ENCODE measurements at regions not wholly inside any gene's neighbourhood (a gene's known extent, or its start where the extent isn't known, plus 50 kb on each side); places are given as distances from the start of the nearest gene placed in this dataset.

- DNase-seq (no peak), ATAC-seq (no peak)
- intact Hi-C loops (cut with micrococcal nuclease), result no loop called here
- Mint-ChIP-seq H3K36me3 (ENCODE audit: low read depth) (no peaks in the 10 kb centered on the region), H3K9me3 (no peaks in the 10 kb centered on the region), H3K27me3 (no peaks in the 10 kb centered on the region), H3K4me1 (ENCODE audit: low read depth) (no peaks in the 10 kb centered on the region), H3K4me3 (no peak overlapping the region), H3K27ac (no peak overlapping the region)
- ChIA-PET POLR2A (no interaction called here), CTCF (no interaction called here)
- TF ChIP-seq CTCF (IDR thresholded peaks at IDR 0.05), result no peak
Observed at GRCh38 chr13:104953588-104953987, 1581.9 kb downstream of the EFNB2 start.

- Mint-ChIP-seq H3K27ac (no peak overlapping the region), H3K27me3 (no peaks in the 10 kb centered on the region), H3K36me3 (ENCODE audit: low read depth) (no peaks in the 10 kb centered on the region), H3K4me1 (ENCODE audit: low read depth) (no peaks in the 10 kb centered on the region), H3K4me3 (no peak overlapping the region), H3K9me3 (no peaks in the 10 kb centered on the region)
- ChIA-PET CTCF (no interaction called here), POLR2A (no interaction called here)
- ATAC-seq, result no peak
- intact Hi-C loops (cut with micrococcal nuclease), result no loop called here
- TF ChIP-seq CTCF (IDR thresholded peaks at IDR 0.05), result no peak
- DNase-seq, result no peak
Observed at GRCh38 chr13:104949840-104950740, 1585.4 kb downstream of the EFNB2 start.

GRCh38 chr13:104944176-104944575, 1591.3 kb downstream of the EFNB2 start:
- DNase-seq (no peak), ATAC-seq (no peak)
- TF ChIP-seq CTCF (IDR thresholded peaks at IDR 0.05), result no peak
- H3K4me3 Mint-ChIP-seq, result no peak overlapping the region
- ChIA-PET POLR2A (no interaction called here), CTCF (no interaction called here)
- H3K4me1 Mint-ChIP-seq (ENCODE audit: low read depth), result no peaks in the 10 kb centered on the region
- no peaks in the 10 kb centered on the region for H3K36me3 Mint-ChIP-seq (ENCODE audit: low read depth)
- H3K9me3 Mint-ChIP-seq, result no peaks in the 10 kb centered on the region
- no peaks in the 10 kb centered on the region for H3K27me3 Mint-ChIP-seq
- H3K27ac Mint-ChIP-seq, result no peak overlapping the region
- intact Hi-C loops (cut with micrococcal nuclease), result no loop called here

GRCh38 chr13:104943331-104943730, 1592.1 kb downstream of the EFNB2 start:
- no peaks in the 10 kb centered on the region for H3K36me3 Mint-ChIP-seq (ENCODE audit: low read depth)
- no peak for DNase-seq
- H3K27ac Mint-ChIP-seq, result no peak overlapping the region
- no peak for ATAC-seq
- intact Hi-C loops (cut with micrococcal nuclease), result no loop called here
- H3K9me3 Mint-ChIP-seq, result no peaks in the 10 kb centered on the region
- TF ChIP-seq CTCF (IDR thresholded peaks at IDR 0.05), result no peak
- H3K4me1 Mint-ChIP-seq (ENCODE audit: low read depth), result no peaks in the 10 kb centered on the region
- CTCF ChIA-PET, result no interaction called here
- POLR2A ChIA-PET, result no interaction called here
- H3K27me3 Mint-ChIP-seq, result no peaks in the 10 kb centered on the region
- no peak overlapping the region for H3K4me3 Mint-ChIP-seq

- no peak for TF ChIP-seq CTCF (IDR thresholded peaks at IDR 0.05)
- H3K27ac Mint-ChIP-seq, result no peak overlapping the region
- no peaks in the 10 kb centered on the region for H3K9me3 Mint-ChIP-seq
- H3K27me3 Mint-ChIP-seq, result no peaks in the 10 kb centered on the region
- no peak overlapping the region for H3K4me3 Mint-ChIP-seq
- H3K4me1 Mint-ChIP-seq (ENCODE audit: low read depth), result no peaks in the 10 kb centered on the region
- ChIA-PET CTCF (no interaction called here), POLR2A (no interaction called here)
- no peaks in the 10 kb centered on the region for H3K36me3 Mint-ChIP-seq (ENCODE audit: low read depth)
- intact Hi-C loops (cut with micrococcal nuclease), result no loop called here
- ATAC-seq, result no peak
- DNase-seq, result no peak
Observed at GRCh38 chr13:104937881-104938280, 1597.6 kb downstream of the EFNB2 start.

Measured in activated CD8-positive, alpha-beta T cell treated with anti-CD3 and anti-CD28 coated beads for 36 hours (primary cell).